ENCODE measurements at regions not wholly inside any gene's neighbourhood (a gene's known extent, or its start where the extent isn't known, plus 50 kb on each side); places are given as distances from the start of the nearest gene placed in this dataset.

DNA sequence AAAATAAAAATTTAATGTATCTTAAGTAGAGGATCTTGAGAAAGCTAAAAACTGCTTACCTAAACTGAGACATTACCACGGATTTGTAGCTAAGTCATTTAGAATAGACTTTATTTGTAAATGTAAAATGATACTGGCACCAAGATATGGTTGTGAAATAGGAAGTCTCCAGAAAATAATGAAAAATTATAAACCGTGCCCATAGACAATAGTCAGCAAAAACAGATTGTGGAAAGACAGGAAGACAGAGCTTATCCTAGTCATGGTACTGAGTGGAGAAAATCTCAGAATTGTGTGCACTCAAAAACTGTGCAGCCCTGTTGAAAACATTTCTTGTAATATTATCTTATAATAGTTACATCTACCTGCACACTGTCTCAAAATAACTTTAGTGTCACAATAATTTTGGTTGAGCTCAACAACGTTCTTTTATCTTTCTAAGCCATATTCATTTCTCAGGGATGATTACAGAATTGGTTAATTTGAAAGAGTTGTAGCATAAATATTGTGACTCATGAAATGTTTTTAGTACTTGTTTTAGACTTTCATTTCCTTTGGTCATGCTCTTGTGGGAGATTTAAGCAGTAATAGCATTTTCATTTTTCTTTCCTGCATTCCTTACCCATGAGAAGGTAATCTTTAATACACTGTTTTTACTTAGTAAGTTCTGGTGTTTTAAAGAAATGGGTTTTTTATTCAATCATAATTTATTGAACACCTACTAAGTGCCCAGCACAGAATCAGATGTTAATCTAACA is 174.5 kb downstream of the SOX4 start:
- TF ChIP-seq, protein P1, sequence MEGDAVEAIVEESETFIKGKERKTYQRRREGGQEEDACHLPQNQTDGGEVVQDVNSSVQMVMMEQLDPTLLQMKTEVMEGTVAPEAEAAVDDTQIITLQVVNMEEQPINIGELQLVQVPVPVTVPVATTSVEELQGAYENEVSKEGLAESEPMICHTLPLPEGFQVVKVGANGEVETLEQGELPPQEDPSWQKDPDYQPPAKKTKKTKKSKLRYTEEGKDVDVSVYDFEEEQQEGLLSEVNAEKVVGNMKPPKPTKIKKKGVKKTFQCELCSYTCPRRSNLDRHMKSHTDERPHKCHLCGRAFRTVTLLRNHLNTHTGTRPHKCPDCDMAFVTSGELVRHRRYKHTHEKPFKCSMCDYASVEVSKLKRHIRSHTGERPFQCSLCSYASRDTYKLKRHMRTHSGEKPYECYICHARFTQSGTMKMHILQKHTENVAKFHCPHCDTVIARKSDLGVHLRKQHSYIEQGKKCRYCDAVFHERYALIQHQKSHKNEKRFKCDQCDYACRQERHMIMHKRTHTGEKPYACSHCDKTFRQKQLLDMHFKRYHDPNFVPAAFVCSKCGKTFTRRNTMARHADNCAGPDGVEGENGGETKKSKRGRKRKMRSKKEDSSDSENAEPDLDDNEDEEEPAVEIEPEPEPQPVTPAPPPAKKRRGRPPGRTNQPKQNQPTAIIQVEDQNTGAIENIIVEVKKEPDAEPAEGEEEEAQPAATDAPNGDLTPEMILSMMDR (IDR thresholded peaks at IDR 0.05; ENCODE audit: low read length) = no peak
- no peak for TF ChIP-seq EZH2 (IDR thresholded peaks at IDR 0.05; ENCODE audit: borderline replicate concordance, low read length)

All from OCI-LY1 (cell line).